ENCODE measurements at regions not wholly inside any gene's neighbourhood (a gene's known extent, or its start where the extent isn't known, plus 50 kb on each side); places are given as distances from the start of the nearest gene placed in this dataset.
"Not testable (repeated sequence)": the region's sequence is repeated elsewhere in the genome, so short reads cannot be mapped to it uniquely, and the experiment has no call there.

DNA sequence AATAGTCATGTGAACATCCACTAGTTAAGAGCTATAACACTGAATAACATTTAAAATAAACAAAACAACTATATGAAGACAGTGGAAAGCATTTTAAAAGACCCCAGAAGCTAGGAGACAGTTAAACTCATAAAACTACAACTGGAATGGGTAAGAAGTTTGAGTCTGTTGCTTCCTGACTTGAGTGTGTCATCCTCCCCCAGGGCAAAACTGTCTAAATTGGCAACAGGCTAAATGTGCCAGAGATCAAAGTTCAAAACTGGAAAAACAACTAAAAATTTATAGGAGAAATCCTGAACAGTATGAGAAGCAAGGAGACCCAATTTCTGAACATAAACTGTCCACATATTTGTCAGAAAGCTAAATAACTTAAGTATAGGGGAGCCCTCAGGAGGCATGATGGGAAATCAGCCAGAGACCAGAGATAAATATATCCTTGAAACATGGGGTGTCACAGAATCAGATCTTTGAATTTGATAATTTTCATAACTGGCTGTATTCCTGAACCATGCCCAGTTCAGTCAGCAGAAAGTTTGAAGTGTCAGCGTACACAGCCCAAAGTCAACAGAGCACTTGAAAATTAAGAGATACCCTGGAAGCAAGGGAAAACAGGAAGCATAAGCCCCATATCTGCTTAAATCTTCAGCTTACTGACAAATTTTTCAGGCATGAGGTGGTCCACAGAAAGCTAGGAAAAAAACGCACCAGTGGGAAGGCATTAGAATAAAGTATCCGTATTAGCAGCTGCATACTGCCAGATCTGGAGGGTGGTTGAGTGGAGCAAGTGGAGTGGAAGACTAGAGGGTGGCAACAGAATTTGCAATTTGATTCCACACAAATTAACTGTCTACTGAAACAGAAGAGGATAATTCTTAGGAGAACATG lies 516.1 kb upstream of the MAN1A1 start:
- no peak for DNase-seq

DNA sequence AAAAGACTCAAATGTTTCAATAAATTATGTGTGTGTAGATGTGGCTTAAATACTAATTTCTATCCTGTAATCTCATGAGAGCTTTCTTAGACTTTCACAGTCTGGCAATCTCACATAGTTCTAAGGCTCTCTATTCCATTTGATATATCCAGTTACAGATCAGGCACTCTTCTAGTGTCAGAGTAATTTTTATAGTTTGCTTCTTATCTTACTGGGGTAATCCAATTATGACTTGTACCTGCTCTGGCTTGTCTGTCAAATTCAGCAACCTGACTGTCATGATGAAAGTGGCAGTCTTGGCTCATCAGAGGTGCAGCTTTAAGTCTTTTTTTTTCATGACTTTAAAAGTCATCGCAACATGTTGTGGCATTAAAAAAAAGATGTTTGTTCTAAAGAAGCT lies 513.2 kb upstream of the MAN1A1 start:
- no peak for DNase-seq

GRCh38 chr6:119858901-119859300 lies 509.3 kb upstream of the MAN1A1 start:
- no peak for DNase-seq

- peak in 1 of 5 donors; percentile 38 for DNase-seq
These were observed 506.6 kb upstream of the MAN1A1 start for GRCh38 chr6:119856136-119856535.

GRCh38 chr6:119848696-119849095 lies 499.1 kb upstream of the MAN1A1 start:
- DNase-seq = no peak

- DNase-seq = no peak
These were observed 495.6 kb upstream of the MAN1A1 start for GRCh38 chr6:119845161-119845560.

DNA sequence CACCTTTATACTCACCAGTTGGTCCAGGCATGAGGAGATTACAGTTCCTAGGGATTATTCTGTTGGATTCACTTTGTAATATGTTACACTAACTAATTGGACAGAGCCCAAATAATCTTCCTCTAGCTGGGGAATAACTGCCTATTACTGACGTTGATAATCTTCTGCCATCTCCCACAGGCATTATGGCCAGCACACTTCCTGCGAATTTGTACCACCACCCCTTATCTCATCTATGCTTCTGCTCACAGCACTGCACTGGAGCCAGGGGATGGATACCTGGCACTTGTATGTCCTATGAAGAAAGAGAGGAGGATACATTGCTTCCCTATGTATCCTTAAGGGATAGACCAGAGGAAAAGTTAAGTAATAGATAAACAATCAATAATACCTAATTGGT lies 494.8 kb upstream of the MAN1A1 start:
- DNase-seq = no peak

GRCh38 chr6:119842191-119842590 lies 492.6 kb upstream of the MAN1A1 start:
- no peak for DNase-seq

GRCh38 chr6:119838043-119838442 lies 488.5 kb upstream of the MAN1A1 start:
- DNase-seq = no peak

DNA sequence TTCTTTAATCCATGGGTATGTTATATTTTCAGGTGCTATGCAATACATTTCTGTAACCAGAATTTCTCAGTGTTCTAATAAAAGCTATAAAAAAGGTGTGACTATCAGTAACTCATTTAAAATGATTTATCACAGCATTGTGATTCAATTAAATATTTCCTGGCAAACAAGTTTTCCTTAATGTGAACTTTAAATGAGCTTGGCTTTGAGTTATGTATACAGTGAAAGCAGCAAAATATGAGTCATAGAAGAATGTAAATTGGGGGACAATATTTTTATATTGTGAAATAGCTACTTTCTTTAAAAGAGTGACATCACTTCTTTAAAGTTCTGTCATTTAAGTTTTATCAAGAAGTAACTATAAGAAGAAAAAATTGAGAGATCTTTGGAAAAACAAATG lies 484.9 kb upstream of the MAN1A1 start:
- no peak for DNase-seq

- no peak for DNase-seq
These were observed 482.9 kb upstream of the MAN1A1 start for GRCh38 chr6:119832411-119832810.

DNA sequence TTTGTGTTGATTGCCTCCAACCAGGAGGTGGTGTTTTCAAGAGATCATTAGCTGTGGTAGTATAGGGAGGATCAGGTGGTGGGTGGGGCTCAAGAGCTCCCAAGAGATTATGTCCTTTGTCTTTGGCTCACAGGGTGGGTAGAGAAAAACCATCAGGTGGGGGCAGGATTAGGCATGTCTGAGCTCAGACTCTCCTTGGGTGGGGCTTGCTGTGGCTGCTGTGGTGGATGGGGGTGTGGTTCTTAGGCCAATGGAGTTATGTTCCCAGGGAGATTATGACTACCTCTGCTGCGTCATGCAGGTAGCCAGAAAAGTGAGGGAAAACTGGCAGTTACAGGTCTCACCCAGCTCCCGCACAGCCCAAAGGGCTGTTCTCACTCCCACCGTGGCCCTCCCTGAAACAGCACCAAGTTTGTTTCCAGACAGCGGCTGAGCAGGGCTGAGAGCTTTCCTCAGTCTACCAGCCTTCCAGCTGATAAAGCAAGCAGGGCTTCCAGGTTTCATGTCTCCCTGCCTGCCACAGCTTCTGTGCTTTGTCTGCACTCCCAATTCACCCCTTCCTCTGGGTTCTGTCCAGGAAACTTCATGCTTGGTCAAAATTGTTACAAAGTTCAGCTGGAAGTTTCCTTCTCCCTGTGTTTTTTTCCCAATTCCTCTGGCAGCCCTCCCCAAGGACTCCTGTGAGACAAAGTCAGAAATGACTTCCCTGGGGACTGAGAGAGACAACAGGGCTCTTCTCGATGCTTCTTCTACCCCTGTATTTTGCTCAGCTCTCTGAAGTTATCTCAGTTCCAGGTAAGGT lies 481.1 kb upstream of the MAN1A1 start:
- DNase-seq = no peak

DNA sequence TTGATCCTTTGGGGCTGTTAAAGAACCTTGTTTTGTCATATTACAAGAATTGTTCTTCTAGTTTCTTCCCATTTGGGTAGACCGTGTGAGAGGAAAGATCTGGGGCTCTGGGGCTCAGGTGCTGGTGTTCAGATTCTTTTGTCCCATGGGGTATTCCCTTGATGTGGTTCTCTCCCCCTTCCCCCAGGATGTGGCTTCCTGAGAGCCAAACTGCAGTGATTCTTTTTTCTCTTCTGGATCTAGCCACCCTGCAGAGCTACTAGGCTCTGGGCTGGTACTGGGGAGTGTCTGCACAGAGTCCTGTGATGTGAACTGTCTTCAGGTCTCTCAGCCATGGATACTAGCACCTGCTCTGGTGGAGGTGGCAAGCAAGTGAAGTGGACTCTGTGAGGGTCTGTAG lies 480.5 kb upstream of the MAN1A1 start:
- DNase-seq = no peak

GRCh38 chr6:119829499-119829898 lies 479.9 kb upstream of the MAN1A1 start:
- DNase-seq = not testable (repeated sequence)

- no peak for DNase-seq
These were observed 479.4 kb upstream of the MAN1A1 start for GRCh38 chr6:119829006-119829405.

DNA sequence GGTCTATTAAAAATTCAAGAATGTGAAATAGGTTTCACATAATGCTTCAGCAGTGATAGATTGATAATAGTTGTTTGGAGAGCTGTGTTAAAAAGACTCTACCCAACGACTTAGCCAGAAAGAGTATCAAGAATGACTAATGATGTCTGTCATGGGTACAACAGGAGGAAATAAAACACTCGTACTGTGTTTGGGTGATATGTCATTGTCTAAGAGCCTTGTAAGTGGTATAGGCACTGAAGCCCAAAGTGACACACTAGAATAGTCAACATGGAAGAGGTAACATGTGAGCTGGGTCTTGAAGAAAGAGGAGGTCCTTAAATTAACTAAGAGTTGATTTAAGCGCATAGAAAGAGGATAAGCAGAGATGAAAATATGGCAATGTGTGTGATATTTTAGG lies 471.8 kb upstream of the MAN1A1 start:
- no peak for DNase-seq

DNA sequence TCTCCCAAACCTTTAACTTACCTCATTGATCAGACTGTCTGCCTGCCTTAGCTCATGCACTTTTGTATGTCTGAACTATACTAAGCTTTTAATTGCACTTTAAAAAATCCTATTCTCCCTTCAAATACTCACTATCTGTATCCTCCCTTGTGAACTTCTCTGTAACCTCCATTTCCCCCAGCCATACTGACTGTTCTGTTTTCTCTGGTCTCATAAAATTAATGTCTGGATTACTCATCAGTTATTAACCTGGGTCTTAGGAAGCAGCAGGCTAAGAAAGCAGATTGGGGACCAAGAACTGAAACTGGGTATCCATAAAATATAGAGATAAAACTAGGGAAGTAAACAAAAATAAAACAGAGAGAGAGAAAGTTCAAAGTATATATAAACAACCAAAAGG lies 469.3 kb upstream of the MAN1A1 start:
- DNase-seq = no peak

DNA sequence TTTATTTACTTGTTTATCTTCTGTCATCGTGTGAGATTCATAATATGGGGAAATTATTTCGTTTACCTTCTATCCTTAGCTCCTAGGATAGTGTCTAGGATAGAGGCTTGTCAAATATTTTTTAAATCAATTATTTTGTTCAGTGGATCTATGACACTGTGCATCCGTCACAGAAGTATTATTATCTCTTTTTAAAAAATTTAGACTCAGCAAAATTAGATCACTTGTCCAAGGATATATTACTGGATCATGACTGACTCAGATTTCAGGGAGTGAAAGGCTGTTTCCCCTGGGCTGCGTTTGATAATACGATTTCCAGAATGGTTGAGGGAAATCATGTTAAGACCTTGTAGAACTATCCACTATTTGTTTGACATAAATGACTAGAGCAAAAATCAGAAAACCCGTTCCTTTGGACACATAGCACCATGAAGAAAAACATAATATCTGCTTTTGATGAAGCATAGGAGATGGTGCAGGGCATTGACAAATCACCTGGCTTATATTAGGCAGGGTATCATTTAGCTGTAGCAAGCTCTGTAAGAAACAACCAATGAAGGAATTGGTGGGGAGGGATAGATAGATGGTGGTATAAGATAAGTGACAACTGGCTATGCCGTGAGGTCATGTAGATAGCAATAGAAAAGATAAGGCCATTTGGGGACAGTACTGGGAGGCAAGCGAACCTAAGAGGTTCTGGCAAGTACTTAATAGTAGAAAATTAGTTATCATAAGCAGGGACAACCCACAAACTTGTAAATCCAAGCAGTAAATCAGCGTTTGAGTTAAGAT lies 465.2 kb upstream of the MAN1A1 start:
- no peak for DNase-seq

DNA sequence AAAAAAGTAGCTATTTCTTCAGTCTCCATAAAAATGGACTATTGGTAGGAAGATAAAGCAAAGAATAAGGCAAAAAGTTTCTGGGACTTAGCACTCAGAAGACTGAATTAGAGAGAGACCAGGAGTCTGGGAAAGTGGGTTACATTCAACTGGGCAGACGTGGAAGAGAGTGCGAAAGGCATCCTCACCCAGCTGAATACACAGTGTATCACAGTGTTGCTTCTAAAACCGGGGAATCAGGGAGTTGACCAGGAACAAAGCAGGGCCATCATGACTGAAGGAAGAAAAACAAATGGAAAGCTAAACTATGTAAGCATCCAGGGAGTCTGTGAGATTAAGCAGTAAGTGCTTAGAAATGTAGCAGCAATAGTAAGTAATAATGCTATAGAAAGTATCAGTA lies 452.9 kb upstream of the MAN1A1 start:
- no peak for DNase-seq

DNA sequence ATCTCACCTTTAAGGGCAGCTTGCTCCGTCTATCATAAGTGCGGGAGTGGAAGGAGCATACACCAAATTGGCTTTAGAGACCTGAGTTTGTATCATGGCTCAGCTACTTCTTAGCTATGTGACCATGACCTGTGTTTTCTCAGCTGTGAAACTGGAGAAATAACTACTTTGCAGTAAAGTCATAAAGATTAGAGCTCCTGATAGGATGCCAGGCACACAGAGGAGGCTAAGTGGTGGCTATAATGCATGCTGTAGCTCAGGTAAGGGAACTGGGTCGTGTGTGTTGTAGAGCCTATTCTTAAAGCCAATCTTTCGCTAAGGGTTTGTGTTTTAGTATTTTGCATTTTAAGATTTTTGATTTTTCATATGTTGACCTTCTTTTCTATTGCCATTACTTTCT lies 451.5 kb upstream of the MAN1A1 start:
- DNase-seq = no peak

- no peak for DNase-seq
These were observed 451.0 kb upstream of the MAN1A1 start for GRCh38 chr6:119800526-119800925.

DNA sequence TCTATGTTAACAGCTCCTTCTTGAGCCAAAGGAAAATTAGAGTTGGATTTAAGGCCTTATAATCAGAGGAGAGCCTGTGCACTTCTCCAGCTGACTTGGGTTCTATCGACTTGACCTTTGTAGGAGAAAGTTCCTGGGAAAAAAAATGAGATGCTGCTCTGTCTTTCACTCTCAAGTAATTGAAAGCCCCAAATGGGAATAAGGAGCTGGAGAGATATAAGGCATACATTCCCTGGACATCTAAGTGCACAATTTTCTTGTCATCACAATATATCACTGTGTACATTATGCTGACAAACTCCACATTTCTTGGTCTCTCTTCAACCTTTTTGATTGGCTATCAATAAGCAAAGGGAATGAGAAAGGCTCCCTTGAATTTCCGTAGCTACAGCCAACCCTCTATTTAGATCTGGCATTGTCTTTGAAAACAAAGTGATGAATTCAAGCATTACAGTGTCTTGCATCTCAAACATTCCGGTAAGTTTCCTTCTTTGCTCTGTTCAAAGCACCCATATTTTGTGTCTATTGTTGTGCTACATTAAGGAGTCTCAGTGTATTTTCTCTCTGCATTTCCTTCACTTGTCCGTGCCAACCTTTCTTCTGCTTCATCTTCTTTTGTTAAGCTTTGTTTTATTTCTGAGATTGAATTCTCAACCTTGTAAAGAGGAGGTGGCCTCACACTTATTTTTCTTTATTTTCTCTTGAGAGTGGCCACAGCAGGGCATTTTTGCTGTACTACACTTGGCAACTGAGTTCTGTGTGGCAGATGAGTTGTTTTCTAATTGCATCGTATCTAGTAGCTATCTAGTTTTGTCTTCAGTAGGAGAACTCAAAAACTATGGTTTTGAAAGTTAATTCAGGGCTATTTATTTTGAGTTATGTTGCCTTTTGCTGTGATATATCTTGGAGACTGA lies 450.3 kb upstream of the MAN1A1 start:
- DNase-seq = no peak
